NCI-H1417 treated with DMSO at 0.1 percent for 48 hours (cell line): ENCODE measurements at regions not wholly inside any gene's neighbourhood (a gene's known extent, or its start where the extent isn't known, plus 50 kb on each side); places are given as distances from the start of the nearest gene placed in this dataset.

Experiments used
- DNase-seq: peaks from one replicate; lab custom pipeline; 2025; lab: John Stamatoyannopoulos, UW

DNA sequence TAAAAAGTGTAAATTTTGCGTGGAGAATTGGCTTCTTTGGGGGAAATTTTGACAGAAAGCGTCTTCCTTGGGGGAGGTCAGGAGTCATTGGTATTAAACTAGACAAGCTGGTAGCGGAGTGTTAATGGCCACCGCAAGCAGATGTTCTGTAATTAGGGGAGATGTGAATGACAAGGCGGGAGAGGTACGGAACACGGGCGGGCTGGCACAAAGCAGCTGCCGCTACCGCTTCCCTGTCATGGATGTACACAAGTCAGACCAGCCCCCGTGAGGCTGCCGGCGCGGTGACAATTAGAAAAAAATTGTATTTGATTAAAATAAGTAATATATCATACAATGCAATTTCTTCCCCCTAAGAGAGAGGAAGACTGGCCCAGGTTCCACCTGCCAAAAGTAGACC lies 501.6 kb downstream of the VRK1 start:
- no peak for DNase-seq

DNA sequence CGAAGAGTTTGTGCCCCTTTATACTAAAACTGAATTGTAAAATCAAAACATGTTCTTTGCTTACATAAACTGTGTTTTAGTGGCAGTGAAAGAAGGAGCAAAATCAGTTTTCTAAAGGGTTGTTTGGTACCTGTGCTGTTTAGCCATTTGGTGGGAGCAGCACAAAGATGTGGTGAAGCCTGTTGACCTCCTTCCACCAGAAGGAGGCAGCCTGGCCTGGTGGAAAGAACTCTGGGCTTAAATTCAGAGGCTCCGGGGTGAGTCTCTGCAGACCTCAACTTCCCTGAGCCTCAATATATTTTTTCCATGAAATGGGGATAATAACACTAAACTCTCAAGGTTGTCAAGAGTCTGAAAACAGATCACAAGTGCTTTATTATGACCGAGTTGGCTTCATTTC lies 502.5 kb downstream of the VRK1 start:
- DNase-seq, result no peak

GRCh38 chr14:97301931-97302559 lies 504.9 kb downstream of the VRK1 start:
- no peak for DNase-seq

GRCh38 chr14:97306133-97306759 lies 509.1 kb downstream of the VRK1 start:
- no peak for DNase-seq

- no peak for DNase-seq
These were observed 509.6 kb downstream of the VRK1 start for GRCh38 chr14:97306760-97307246.

DNA sequence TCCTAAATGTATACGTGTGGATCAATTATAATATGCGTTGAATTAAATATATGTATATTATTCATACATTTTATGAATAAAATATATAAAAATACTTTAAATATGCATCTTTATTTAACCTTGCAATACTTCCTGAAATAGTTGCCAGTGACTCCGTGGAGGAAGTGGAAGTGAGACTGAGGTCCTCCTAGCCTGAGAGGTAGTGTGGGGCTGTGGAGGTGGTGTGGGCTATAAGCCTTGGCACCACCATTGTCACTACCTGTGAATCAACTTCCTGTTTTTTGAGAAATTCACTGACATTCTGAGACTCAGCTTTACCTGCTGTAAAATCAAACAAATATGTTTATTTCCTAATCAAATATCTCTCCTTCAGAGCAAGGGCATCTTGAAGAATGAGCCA lies 514.2 kb downstream of the VRK1 start:
- no peak for DNase-seq

DNA sequence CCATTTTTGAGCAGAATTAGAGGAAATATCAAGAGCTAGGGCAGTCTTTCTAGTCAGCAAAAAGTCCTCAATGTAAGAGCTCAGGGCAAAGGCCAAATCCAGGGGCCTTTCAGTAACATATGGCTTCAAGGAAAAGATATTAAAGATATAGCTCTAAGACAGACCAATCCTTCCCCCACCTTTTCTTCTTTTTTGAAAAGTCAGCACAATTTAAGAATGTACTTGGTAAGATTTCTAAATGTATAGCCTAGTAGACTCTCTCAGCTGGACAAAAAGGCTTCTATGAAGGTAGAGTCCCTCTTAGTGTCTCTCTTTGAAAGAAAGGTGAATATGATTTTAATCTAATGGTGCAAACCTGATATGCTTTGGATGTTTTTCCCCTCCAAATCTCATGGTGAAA lies 515.7 kb downstream of the VRK1 start:
- no peak for DNase-seq

GRCh38 chr14:97315790-97316189 lies 518.6 kb downstream of the VRK1 start:
- no peak for DNase-seq

DNA sequence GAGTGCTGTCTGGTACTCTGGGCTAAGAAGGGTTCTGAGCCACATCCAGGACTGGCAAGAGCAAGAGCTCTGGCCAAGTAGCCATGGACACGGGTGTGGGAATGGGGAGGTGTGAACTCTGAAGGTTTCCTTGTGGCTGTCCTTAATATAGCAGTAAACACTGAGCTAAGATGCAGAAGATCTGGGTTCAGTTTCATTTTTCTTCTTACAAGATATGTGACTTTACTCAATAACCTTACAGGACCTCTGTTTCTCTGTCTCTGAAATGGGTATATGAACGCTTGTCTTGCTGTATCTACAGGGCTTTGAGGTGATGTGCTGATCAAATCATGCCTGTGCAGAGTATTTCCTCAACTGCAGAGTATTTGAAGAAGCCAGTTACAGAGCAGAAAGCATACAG lies 521.2 kb downstream of the VRK1 start:
- DNase-seq, result no peak

GRCh38 chr14:97319691-97320090 lies 522.5 kb downstream of the VRK1 start:
- DNase-seq, result no peak

- no peak for DNase-seq
These were observed 531.6 kb downstream of the VRK1 start for GRCh38 chr14:97328743-97329142.

DNA sequence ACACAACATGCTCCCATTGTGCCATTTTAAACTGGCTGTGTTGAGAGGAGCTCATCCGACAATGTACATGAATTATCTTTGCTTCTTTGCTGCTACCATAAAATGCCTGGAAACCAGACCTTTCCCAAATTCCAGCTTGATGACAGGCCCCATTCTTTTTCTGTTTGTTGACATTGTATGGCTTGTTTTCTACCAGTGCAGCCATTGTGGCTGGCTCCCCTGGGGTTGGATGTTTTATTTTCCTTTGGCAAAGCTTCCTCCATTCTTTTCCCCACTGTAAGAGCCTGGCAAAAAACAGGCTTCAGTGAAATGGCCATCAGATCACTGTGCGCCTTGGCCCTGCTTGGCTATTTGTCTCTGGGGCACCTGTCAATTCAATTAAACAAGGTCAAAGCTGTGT lies 532.5 kb downstream of the VRK1 start:
- no peak for DNase-seq

- no peak for DNase-seq
These were observed 533.9 kb downstream of the VRK1 start for GRCh38 chr14:97331058-97331457.

GRCh38 chr14:97331526-97331925 lies 534.3 kb downstream of the VRK1 start:
- DNase-seq, result no peak

DNA sequence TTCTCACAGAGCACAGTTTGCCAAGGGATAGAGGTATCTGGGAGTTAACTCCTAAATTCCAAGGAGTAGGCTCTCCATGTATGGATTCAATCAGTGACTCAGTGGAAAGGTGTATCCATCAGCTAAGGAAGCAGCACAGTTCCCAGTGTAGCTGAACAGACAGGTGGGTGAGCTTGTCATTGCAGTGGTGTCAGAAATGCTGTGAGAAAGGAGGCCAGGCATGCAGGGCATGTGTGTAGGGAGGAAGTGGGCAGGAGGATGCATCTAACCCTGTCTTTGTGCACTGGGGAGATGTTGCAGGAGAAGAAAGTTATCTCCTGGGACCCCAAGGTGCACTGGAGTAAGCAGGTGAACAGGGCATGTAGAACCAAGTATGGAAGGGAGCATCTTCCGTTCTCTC lies 539.0 kb downstream of the VRK1 start:
- no peak for DNase-seq

DNA sequence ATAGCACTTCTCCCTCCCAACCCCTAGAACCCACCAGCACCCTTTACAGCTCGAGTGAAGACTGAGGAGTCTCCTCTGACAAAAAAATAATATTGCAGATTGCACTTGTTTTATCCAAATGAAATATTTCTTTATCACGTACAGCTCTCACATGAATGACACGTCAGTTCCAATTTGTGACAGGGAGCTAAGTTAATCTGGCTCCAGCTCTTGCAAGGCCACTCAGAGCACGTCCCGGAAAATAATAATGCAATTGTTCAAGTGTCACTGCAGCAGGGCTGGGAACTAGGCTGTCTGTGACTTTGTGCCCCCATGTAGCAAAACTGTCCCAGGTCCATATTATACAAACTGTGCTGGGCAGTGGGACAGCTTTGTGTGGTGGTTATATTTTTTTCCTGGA lies 539.6 kb downstream of the VRK1 start:
- DNase-seq, result no peak

GRCh38 chr14:97337267-97337666 lies 540.1 kb downstream of the VRK1 start:
- DNase-seq, result no peak

- no peak for DNase-seq
These were observed 540.5 kb downstream of the VRK1 start for GRCh38 chr14:97337670-97338069.

DNA sequence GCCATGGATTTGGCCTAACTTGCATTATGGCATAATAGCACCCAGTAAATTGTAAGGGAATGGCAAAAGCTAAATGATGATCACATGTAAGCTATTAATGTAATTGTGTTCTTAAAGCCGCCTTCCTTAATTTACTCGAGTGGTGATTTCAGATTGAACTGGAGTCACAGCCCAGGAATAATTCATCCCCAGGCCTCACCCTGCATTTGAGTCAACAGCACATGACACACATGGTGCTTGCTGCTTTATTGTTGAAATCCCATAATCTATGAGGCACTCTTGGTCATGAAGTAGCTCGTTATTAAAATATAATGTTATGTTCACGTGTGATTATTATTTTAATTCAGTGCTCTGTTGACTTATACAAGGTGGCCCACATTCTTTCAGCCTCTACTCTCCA lies 547.5 kb downstream of the VRK1 start:
- DNase-seq, result no peak

DNA sequence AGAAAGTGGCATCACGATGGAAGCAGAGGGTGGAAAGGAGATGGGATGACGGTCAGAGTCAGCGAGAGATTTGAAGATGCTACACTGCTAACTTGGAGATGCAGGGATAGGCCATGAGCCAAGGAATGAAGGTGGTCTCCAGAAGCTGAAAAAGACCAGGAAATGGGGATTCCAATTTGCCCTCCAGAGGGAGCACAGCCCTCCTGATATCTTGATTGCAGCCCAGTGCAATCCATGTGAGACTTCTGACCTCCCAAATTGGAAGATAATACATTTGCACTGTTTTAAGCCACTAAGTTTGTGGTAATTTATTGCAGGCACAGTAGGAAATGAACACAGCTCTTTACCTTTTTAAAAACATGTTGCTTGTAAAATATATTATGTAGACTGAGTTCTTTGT lies 549.5 kb downstream of the VRK1 start:
- no peak for DNase-seq

DNA sequence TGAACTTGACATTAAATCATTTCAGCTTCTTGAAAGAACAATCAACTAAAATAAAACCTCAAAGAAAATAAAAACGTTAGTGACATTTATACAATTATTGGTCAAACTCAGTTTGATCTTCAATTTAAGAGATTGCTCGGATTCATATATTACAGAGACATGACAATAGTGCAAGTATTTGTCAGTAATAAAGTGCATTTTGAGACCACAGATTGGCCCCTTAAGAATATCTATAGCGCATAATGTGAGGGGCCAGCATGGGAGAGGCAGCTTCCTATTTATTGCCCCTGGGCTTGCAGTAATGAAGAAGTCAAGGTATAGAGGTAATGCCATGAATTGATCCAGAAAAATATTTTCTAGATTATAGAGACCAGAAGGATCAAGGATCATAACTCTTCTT lies 552.3 kb downstream of the VRK1 start:
- DNase-seq, result no peak

GRCh38 chr14:97349946-97350345 lies 552.8 kb downstream of the VRK1 start:
- no peak for DNase-seq

DNA sequence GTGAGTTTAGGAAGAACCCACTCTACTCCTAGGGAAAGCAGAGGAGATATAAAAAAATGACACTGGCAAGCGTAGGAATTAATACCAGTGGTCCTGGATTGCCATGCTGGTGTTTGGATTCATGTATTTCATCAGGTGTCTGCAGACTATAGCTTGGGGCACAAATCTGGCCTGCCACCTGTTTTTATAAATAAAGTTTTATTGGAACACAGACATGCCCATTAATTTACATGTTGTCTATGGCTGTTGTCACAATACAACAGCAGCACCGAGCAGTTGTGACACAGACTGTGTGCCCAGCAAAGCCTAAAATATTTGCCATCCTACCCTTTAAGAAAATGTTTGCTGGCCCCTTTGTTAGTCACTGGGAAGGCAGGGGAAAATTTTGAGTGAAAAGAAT lies 553.2 kb downstream of the VRK1 start:
- no peak for DNase-seq
